HG02938 (cell line): ENCODE measurements at regions not wholly inside any gene's neighbourhood (a gene's known extent, or its start where the extent isn't known, plus 50 kb on each side); places are given as distances from the start of the nearest gene placed in this dataset.
A peak's percentile ranks its signal among the peaks of the same experiment; 100 is the strongest.
"Not testable (repeated sequence)": the region's sequence is repeated elsewhere in the genome, so short reads cannot be mapped to it uniquely, and the experiment has no call there.

ENCODE experiments used
- ATAC-seq: cut with Tn5 transposase; IDR thresholded peaks from one replicate; pipeline ENCODE4 v1.9.1; 2021; ENCODE audit warnings: mild to moderate bottlenecking, moderate library complexity; ENCODE audit not compliant: unreplicated experiment

DNA sequence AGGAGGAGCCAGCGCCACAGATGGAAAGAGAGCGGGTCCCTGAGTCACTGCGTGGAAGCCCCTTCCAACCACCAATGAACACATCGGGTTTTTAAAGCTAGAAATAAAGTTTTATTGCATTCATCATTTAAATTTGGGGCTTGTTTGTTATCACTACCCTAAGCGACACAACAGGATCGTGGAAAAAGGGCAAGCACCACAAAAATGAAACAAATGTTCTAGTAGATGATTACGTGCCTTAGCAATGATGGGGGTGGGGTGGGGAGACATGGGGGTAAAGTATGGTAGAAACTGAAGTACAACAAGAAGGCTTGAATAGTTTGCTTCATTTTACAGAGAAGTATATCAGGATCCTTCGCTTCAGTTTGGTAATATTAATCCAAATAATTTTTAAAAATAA is 221.6 kb upstream of the ATP10A start:
- no peak for ATAC-seq

DNA sequence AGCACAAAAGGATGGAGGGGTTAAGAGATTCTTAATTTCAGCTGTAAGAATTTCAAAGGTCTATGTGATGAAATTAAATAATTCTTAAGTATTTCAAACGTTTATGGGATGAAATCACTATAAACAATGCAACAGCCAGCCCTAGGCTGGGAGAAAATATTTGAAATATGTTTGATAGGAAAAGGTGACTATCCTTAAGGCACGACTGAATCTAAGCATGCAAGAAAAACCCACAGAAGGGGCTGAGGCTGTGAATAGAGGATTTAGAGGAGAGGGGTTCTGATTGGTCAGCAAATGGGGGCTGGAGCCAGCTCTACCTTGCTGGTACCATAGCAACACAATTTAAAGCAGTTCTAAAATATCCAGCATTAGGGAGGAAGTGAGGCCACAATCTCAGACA is 220.8 kb upstream of the ATP10A start:
- no peak for ATAC-seq

DNA sequence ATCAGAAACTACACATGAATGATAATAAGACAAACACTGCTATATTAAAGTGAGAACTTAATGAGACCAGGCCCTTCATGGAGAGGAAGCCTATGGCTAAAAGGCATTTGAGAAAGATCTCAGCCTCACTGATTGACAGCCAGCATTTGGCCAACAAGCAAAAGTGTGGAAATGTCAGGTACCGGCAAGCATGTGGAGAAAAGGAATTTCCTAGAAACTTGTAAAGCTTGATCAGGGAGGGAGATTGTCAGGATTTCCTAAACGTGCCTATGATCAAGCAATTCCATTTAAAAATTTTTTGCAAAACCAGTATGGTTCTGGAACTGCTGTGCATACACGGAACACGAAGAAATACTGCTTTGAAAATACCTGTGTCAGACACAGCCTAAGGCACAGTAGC is 220.3 kb upstream of the ATP10A start:
- ATAC-seq = no peak

DNA sequence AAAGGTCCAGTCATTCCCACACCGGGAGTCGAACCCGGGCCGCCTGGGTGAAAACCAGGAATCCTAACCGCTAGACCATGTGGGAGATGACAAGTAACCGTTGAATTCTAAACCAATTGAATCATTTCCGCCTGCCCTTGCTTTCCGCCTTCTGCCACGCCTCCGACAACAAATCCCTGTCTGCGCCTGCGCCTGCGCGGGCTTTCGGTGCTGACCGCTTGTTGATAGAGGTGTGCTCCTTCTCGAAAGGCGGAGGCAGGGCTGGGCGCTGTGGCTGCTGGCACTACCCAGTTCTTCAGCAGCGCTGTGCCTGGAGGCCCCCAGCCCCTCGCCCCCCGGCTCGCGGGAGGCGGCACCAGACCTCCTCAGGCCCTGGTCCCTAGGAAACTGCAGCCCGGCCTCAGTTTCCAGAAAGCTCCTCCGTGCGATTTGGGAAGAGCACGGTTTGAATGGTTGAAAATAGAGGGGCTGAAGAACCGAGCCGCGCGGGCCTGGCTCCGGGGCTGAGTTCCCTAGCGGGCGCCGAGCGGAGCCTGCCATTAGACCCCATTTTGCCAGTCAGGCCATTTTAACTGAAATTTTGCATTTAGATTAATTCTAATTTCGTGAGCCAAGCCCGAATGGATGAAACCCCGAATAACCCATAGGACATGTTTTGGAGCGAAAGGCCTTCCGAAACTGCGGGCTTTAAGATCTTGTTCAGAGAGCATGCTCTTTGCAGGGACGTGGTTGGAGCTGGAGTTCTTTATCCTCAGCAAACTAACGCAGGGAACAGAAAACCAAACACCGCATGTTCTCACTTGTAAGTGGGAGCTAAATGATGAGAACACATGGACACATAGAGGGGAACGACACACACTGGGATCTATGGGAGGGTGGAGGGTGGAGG is 219.3 kb upstream of the ATP10A start:
- ATAC-seq = peak; percentile 95

DNA sequence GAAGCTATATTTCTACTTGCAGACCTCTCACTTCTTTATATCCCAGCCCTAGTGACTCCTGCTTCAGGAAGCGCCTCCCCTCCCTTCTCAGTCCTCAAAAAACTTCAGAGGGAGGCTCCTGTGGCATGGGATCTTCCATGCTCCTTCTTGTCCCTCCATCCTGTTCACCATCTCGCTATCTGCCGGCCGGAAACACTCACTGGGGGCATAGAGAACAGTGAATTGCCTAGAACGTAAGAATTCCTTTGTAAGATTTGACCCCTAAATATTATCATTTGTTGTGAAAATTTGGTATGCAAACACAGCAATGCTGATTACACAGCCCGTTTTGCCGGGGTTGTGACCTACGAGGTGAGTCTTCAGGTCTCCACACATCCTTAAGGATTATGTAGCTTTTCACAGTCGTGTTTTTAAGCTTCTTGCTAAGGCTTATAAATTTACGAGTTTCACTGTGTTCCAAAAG is 218.7 kb upstream of the ATP10A start:
- no peak for ATAC-seq

DNA sequence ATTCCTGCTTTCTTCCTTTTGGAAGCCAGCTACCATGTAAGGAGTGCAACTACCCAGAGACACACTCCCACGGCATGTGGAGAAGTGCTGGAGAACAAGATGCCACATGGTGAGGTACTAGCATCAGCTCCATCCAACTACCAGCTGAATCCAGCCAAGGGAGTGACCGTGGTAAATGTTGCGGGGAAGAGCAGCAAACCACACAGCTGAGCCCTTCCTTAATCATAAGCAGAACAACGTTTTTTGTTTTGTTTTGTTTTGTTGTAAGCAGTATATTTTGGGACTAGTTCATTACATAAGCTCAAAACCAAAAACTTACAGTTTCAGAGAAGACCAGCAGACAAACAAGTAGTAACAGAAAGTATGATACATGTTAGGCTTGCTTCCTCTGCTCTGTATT is 212.6 kb upstream of the ATP10A start:
- no peak for ATAC-seq

DNA sequence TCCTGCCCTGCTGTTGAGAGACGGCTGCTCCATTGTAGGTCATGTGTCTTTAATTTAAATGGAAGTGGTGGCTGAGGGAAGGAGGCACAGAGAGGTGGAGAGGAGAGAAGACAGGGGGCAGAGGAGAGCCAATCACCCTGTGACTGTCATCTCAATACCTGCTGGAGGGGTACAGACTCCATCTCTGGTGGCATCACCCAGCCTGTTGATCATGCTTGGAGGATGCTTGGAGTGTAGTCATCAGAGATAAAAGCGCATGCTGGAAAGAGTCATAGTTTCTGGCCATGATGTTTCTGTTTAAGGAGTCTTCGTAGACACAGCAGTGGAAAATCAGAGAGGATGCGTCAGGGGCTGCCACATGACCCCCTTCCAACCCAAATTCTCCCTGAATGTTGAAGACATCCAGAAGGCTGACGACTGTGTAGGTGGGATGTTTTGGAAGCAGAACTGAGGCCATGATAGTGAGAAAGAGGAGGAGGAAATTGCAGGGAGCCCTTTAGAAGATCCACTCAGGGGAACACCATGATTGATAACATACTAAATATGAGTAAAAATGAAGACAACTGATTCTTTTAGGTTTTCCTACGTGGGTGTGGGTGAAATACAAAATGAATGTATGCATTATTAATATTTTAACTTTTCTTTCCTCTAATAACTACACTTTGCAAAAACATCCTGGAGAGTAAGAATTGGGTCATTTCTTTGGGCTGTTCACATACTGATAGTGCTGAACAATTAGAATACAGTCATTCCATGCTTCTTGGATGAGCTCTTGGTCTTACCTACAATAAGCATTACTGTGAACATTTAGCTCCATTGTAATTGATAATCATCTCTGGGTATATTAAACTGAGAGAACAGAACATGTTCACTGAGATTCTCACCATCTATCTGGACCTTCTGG is 210.6 kb upstream of the ATP10A start:
- ATAC-seq = no peak

DNA sequence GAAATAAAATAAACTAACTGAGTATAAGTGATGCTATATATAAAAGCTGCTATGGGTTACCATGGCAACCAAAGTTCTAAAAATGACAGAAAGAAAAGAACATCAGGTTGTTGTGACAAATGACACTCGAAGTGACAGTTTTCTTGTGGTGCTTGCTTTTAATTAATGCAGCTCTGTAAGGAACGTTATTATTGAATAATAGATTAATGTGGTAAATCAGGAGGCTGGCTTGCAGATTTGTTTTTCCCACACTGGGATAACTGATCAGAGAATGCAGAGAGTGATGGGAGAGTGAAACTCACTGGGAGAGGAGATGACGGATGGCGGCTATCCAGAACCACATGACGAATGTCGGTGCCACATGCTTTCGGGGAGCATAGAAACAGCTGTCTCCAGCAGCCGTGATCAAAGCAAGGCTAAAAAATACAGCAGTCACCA is 207.0 kb upstream of the ATP10A start:
- no peak for ATAC-seq

DNA sequence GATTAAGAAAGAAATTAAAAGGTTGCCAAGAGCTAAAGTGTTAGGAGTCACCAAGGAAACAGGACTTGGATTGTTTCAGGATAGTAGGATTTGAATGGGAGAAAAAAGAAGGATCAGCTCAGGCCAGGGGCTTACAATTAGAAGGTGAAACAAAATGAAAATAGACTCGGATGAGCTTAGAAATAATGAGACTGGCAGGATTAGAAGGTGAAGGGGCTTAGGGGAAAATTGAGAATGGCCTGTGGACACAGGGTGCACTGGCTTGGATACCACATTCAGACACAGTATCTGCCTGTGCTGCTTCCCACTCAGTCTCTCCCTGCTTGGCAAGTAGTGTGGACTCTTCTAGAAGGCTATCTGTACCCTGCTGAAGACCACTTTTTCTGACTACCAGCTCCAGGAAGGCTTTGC is 206.1 kb upstream of the ATP10A start:
- no peak for ATAC-seq

DNA sequence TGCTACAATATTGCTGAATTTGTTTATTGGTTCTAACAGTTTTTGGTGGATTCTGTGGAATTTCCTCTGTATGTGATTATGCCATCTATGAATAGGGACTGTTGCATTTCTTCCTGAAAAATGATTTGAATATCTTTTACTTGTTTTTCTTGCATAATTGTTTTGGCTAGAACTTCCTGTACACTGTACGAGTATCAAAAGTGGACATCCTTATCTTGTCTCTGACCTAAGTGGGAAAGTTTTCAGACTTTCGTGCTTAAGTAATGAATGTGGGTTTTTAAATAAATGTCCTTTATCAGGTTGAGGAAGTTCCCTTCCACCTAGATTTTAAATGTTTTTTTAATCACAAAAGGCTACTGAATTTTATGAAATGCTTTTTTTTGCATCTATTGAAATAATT is 203.8 kb upstream of the ATP10A start:
- no peak for ATAC-seq

DNA sequence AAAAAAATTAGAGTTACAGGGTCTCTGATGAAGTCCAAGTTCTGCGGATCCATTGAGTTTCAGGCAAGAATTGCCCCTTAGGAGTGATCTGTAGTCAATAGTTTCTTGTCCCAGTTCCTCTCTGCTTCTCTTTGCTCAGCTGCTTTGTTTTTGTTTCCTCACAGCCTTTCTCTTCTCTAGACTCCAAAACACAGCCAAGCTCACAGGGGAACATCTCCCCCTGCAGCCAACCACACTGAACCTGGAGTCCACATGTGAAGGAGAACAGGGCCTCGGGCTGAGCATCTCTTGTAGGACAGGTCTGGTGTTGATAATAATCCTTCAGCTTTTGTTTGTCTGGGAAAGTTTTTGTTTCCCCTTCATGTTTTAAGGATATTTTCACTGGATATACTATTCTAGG is 202.6 kb upstream of the ATP10A start:
- ATAC-seq = no peak

DNA sequence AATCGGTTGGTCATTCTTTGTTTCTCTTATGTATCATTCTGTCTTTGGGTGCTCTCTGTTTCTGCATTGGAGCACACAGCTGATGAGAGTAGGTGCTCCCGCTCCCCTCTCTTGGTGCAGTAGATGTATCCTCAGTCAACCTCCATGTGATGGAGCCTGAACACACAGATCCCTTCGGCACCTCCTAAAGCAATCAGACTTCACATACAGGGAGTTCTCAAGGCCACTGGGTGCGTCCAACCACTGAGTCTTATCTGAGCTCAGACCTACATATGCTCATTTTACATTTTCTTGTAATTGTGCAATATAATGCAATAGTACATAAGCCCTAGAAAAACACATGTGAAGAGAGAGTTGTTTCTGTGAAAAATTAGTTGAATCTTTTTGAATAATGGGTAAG is 198.1 kb upstream of the ATP10A start:
- ATAC-seq = no peak

DNA sequence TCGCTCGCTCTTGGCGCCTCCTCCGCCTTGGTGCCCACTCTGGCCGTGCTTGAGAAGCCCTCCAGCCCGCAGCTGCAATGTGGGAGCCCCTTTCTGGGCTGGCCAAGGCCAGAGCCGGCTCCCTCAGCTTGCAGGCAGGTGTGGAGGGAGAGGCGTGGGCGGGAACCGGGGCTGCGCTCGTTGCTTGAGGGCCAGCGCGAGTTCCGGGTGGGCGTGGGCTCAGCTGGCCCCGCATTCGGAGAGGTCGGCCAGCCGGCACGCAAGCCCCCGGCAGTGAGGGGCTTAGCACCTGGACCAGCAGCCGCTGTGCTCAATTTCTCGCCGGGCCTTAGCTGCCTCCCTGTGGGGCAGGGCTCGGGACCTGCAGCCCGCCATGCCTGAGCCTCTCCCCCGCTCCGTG is 193.6 kb upstream of the ATP10A start:
- ATAC-seq = not testable (repeated sequence)

DNA sequence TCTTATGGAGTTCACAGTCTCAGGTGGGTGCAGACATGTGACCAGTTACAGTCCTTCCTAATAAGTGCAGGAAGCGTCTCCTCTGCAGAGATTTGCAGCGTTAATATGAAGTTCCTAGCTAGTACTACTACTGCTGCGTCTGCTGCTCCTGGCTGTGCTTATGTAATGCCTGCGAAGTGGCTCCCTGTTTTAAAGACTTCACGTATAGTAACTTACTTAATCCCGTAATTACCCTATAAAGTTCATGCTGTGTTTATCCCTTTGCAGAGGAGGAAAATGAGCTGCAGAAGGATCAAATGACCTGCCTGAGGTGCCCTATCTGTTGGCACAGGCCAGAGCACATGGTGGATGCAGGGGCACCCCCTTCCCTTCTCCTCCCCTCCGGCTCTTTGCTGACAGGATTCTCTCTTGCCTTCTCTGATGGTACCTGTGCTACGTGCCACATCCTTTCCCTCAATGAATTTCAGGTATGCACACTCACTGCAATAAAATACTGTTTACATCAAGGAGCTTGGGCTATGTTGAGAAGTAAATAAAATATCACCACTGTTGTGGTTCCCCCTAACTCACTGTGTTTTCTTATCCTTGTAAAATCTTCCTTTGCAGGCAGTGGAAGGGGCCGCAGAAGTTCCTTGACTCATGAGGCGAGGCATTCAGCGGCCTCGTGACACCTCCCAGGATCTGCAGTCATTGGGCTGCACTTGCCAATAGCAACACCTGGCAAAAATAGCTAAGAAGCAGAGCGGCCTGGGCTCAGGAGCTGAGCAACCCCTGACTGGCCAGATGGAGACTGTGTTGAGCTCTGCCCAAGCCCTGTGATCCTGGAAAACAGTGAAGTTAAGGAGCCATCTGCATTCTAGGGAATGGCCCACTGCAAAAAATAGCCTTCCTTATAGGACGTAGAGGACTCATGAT is 188.9 kb upstream of the ATP10A start:
- no peak for ATAC-seq

DNA sequence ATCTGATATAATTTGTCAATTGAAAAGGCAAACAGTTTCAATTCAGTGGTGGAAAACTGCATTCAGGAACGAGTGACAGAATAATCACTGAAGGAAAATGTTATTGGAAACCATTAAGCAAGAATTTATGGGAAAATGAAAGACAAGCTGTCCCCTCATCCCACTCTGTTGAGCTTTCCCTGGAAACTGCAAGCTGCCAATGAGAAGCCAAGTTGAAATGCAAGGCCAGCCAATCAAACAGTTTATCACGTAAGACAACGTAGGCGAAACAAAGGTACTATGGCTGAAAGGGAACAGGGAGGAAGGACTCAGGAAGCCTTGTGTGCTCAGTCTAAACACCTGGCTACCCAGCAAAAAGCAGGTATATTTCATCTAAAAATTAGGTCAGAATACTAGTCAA is 187.9 kb upstream of the ATP10A start:
- no peak for ATAC-seq

DNA sequence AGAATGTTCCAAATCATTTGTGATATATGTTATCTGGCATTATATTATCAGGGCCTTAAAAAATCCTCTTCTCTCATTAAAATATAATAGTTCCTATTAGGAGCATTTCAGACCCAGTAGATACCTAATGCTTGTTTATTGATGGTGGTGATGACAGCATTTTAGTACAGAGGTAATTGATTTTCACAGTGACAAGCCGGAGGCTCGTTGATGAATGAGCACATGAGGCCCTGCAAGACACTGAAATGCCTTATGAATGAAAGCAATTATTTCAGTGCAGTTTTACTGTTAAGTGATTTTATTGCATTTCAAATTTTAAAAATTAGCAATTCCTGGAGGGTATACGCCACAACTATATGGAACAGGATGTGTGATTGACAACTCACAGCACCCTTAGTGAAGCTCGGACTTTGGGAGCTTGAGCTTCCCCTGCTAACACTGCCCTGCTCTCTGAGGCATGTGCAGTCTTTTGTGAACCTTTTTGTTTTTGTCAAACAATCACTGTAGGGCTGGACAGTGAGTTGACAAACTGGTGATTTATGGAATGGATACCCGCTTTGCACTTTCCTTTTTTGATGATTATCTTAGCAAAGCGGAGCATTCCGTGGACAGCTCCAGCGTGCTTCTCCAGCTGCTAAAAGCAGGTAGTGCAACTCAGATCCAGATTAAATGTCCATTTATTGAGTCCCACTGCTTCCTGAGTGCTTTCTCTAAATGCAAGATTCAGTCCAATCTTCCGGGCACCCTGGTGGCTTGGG is 187.0 kb upstream of the ATP10A start:
- no peak for ATAC-seq

DNA sequence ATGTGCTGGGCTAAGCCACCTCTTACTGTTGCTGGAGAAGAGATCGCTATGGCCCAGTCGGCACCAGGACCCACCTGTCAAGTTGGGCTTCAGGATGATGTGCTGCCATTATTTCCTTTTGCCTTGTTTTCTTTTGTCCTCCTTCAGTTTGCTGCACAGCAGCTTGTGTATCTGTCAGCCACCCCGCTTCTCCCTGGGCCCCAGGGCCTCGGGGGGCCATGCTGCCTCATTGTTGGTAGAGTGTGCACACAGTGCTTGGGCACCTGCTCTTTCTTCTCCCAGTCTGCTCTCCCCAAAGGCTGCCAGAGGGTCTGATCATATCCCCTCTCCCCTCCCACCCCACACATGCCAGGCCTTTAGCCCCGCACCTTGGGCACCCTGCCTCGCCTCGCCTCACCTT is 185.5 kb upstream of the ATP10A start:
- ATAC-seq = no peak

DNA sequence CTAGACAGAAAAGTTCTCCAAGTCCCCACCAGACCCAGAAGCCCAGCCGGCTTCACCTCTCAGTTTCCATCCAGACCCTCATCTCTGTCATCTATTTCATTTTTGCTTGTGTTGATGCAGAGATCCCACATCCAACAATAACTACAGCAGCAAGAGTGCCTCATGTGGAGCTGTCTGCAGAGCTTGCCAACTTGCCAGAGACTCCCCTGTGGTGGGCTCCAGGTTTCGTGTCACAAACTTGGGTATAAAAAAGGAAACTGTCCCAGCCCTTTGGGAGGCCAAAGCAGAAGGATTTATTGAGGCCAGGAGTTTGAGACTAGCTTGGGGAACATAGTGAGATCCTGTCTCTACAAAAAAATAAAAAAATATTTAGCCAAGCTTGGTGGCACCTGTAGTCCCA is 182.4 kb upstream of the ATP10A start:
- no peak for ATAC-seq

DNA sequence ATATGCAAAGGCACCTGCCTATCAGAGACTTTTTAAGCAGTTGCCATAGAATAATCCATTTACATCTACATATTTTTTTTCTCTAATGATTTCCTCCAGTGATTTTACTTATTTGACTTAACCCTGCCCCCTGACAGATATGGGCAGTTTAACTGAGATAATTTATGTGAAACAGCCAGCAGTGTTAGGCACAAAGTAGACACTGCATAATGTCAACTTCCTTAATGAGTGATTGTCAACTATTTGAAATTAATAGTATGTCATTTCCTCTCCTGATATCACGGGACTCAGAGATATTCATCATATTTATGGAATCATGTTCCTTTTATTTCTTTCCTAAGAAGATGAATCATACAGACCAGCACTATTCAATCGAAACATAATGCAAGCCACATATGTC is 179.9 kb upstream of the ATP10A start:
- no peak for ATAC-seq

DNA sequence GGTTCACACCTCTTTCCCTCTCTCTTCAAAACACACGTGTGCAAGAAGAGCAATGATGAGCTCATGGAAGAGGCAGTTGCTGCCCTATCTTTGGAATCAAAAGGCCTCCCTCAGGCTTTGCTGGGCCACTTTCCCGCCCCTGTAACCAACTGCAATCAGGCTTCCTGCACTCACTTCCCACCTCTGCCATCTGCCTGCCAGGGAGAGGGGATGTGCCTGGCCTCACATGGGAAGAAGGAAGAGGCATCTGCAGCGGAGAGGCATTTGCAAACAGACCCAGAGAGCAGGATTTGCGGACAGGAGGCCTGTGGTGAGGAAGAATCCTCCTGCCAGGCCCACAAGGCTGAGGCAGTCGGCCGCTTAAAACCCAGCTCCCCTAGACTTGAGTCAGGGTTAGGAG is 175.6 kb upstream of the ATP10A start:
- no peak for ATAC-seq
